Activated naive CD4-positive, alpha-beta T cell treated with Interleukin-2 at 50 U/mL for 16 hours (primary cell): ENCODE measurements at regions not wholly inside any gene's neighbourhood (a gene's known extent, or its start where the extent isn't known, plus 50 kb on each side); places are given as distances from the start of the nearest gene placed in this dataset.

Source experiments
- DNase-seq: peaks from one replicate; pipeline ENCODE4 v3.0.0-alpha.2; 2020

GRCh38 chr16:5557966-5558365 lies 460.4 kb upstream of the EEF2KMT start:
- no peak for DNase-seq

GRCh38 chr16:5557448-5557847 lies 459.9 kb upstream of the EEF2KMT start:
- DNase-seq = no peak

GRCh38 chr16:5556158-5556810 lies 458.7 kb upstream of the EEF2KMT start:
- DNase-seq = no peak

GRCh38 chr16:5551909-5552308 lies 454.3 kb upstream of the EEF2KMT start:
- no peak for DNase-seq

- DNase-seq = no peak
These were observed 452.2 kb upstream of the EEF2KMT start for GRCh38 chr16:5549802-5550201.

GRCh38 chr16:5541356-5541755 lies 443.8 kb upstream of the EEF2KMT start:
- no peak for DNase-seq

- no peak for DNase-seq
These were observed 439.8 kb upstream of the EEF2KMT start for GRCh38 chr16:5537347-5537746.

- no peak for DNase-seq
These were observed 435.8 kb upstream of the EEF2KMT start for GRCh38 chr16:5533321-5533888.

GRCh38 chr16:5527817-5528216 lies 430.2 kb upstream of the EEF2KMT start:
- DNase-seq = no peak

- no peak for DNase-seq
These were observed 429.2 kb upstream of the EEF2KMT start for GRCh38 chr16:5526826-5527225.

- DNase-seq = no peak
These were observed 426.2 kb upstream of the EEF2KMT start for GRCh38 chr16:5523829-5524228.

GRCh38 chr16:5516115-5516514 lies 418.5 kb upstream of the EEF2KMT start:
- no peak for DNase-seq

GRCh38 chr16:5512014-5512413 lies 414.4 kb upstream of the EEF2KMT start:
- no peak for DNase-seq

GRCh38 chr16:5510819-5511370 lies 413.3 kb upstream of the EEF2KMT start:
- no peak for DNase-seq

- DNase-seq = no peak
These were observed 412.2 kb upstream of the EEF2KMT start for GRCh38 chr16:5509794-5510193.

- no peak for DNase-seq
These were observed 411.7 kb upstream of the EEF2KMT start for GRCh38 chr16:5509336-5509735.

- DNase-seq = no peak
These were observed 410.8 kb upstream of the EEF2KMT start for GRCh38 chr16:5508371-5508770.

GRCh38 chr16:5506021-5506420 lies 408.4 kb upstream of the EEF2KMT start:
- DNase-seq = no peak

- DNase-seq = no peak
These were observed 407.7 kb upstream of the EEF2KMT start for GRCh38 chr16:5505091-5505887.

GRCh38 chr16:5504064-5504781 lies 406.6 kb upstream of the EEF2KMT start:
- DNase-seq = no peak

GRCh38 chr16:5502944-5503343 lies 405.3 kb upstream of the EEF2KMT start:
- no peak for DNase-seq

- no peak for DNase-seq
These were observed 404.9 kb upstream of the EEF2KMT start for GRCh38 chr16:5502467-5502869.

GRCh38 chr16:5500526-5500925 lies 402.9 kb upstream of the EEF2KMT start:
- DNase-seq = no peak
